ENCODE measurements at regions not wholly inside any gene's neighbourhood (a gene's known extent, or its start where the extent isn't known, plus 50 kb on each side); places are given as distances from the start of the nearest gene placed in this dataset.

DNA sequence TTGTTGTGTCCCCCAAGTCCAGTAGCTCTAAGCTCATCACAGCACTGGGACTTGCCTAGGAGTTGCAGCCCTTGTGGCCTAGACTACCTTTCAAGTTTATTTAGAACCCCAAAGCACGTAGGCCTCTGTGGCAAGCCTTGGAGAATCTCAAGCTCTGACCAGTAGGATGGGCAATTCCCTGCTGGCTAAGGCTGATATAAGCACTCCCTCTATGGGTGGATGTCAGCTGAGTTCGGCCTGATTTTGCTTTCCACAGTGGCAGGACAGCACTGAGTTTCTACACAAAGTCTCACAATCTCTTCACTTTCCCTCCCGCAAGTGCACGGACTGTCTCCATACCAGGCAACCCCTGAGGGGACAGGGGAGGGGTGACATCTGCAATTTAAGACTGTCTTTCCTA is 886.4 kb upstream of the LRRN3 start:
- H3K4me1 ChIP-seq (ENCODE audit: control insufficient read depth in 1 of 2, insufficient read depth in 2 of 2, low read length in 2 of 2) = no peaks in the 10 kb centered on the region
- Mint-ChIP-seq H3K27me3 (ENCODE audit: low read depth in 3 of 3) (peaks cover 0 to 3% (median 0%) of the 10 kb centered on the region in 3 donors), H3K4me1 (no peaks in the 10 kb centered on the region), H3K9me3 (peaks cover 3 to 27% (median 13%) of the 10 kb centered on the region in 7 donors), H3K27ac (no peak overlapping the region), H3K4me3 (no peak overlapping the region), H3K36me3 (no peaks in the 10 kb centered on the region)
- H3K36me3 ChIP-seq (replicated peaks in 1 of 2; ENCODE audit: control insufficient read depth in 1 of 2, insufficient read depth in 2 of 2, low read length in 2 of 2) = no peaks in the 10 kb centered on the region
- no peak for DNase-seq
- H2AFZ ChIP-seq (ENCODE audit: insufficient read depth, low read depth, low read length, poor library complexity, severe bottlenecking) = no peak overlapping the region
- TF ChIP-seq, protein P1, sequence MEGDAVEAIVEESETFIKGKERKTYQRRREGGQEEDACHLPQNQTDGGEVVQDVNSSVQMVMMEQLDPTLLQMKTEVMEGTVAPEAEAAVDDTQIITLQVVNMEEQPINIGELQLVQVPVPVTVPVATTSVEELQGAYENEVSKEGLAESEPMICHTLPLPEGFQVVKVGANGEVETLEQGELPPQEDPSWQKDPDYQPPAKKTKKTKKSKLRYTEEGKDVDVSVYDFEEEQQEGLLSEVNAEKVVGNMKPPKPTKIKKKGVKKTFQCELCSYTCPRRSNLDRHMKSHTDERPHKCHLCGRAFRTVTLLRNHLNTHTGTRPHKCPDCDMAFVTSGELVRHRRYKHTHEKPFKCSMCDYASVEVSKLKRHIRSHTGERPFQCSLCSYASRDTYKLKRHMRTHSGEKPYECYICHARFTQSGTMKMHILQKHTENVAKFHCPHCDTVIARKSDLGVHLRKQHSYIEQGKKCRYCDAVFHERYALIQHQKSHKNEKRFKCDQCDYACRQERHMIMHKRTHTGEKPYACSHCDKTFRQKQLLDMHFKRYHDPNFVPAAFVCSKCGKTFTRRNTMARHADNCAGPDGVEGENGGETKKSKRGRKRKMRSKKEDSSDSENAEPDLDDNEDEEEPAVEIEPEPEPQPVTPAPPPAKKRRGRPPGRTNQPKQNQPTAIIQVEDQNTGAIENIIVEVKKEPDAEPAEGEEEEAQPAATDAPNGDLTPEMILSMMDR (IDR thresholded peaks at IDR 0.05) = no peak
- no peak overlapping the region for H3K4me2 ChIP-seq (replicated peaks; ENCODE audit: extremely low read depth, low read length, poor library complexity, severe bottlenecking)
- H4K20me1 ChIP-seq (ENCODE audit: insufficient read depth, low read length) = no peaks in the 10 kb centered on the region
- no CpG with 5 or more reads among the region's 4 CpGs for WGBS (ENCODE audit: insufficient coverage)
- no peak overlapping the region for H3K4me3 ChIP-seq (replicated peaks in 1 of 3; ENCODE audit: low read depth in 2 of 3, low read length in 3 of 3)
- peaks cover 15 to 28% of the 10 kb centered on the region in 2 donors for H3K9me3 ChIP-seq (replicated peaks in 1 of 2; ENCODE audit: control insufficient read depth in 1 of 2, insufficient read depth in 1 of 2, low read length in 2 of 2)
- no peak overlapping the region for H3K27ac ChIP-seq (ENCODE audit: low read depth in 1 of 2, low read length in 2 of 2)
- intact Hi-C loops (cut with micrococcal nuclease) = no loop called here
- no peaks in the 10 kb centered on the region for H3K79me2 ChIP-seq (ENCODE audit: insufficient read depth, low read length)
- no peaks in the 10 kb centered on the region for H3K27me3 ChIP-seq (ENCODE audit: control insufficient read depth in 2 of 2, insufficient read depth in 2 of 2, low read length in 2 of 2)
- no peak overlapping the region for H3K9ac ChIP-seq (ENCODE audit: insufficient read depth, low read length, poor library complexity, severe bottlenecking)

DNA sequence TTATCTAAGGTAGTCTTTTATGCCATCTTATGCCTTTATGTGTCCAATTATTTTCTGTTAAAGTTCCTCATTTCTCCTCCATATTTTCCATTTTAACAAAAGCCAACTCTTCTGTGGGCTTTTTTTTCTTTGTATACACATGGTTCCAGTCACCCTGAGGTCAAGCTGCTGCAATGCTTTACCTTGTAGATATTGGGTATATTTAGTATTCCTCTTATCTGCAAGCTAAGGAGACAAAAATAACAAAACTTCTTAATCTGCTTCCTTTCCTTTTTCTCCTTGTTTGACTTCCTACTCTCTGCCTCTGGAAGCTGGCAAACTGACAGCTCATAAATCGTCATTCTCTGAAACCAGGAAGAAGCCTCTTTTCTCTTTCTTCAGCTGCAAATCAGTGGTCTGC is 885.0 kb upstream of the LRRN3 start:
- TF ChIP-seq, protein P1 (IDR thresholded peaks at IDR 0.05) = no peak
- Mint-ChIP-seq H3K27me3 (ENCODE audit: low read depth in 3 of 3) (no peaks in the 10 kb centered on the region), H3K4me1 (no peaks in the 10 kb centered on the region), H3K9me3 (peaks cover 3 to 24% (median 13%) of the 10 kb centered on the region in 7 donors), H3K4me3 (no peak overlapping the region), H3K36me3 (no peaks in the 10 kb centered on the region), H3K27ac (no peak overlapping the region)
- Histone ChIP-seq H2AFZ (ENCODE audit: insufficient read depth, low read depth, low read length, poor library complexity, severe bottlenecking) (no peak overlapping the region), H3K9me3 (replicated peaks in 1 of 2; ENCODE audit: control insufficient read depth in 1 of 2, insufficient read depth in 1 of 2, low read length in 2 of 2) (peaks cover 15 to 26% of the 10 kb centered on the region in 2 donors), H3K9ac (ENCODE audit: insufficient read depth, low read length, poor library complexity, severe bottlenecking) (no peak overlapping the region), H3K4me2 (replicated peaks; ENCODE audit: extremely low read depth, low read length, poor library complexity, severe bottlenecking) (no peak overlapping the region), H3K4me1 (ENCODE audit: control insufficient read depth in 1 of 2, insufficient read depth in 2 of 2, low read length in 2 of 2) (no peaks in the 10 kb centered on the region), H4K20me1 (ENCODE audit: insufficient read depth, low read length) (no peaks in the 10 kb centered on the region), H3K4me3 (replicated peaks in 1 of 3; ENCODE audit: low read depth in 2 of 3, low read length in 3 of 3) (no peak overlapping the region), H3K79me2 (ENCODE audit: insufficient read depth, low read length) (no peaks in the 10 kb centered on the region), H3K27me3 (ENCODE audit: control insufficient read depth in 2 of 2, insufficient read depth in 2 of 2, low read length in 2 of 2) (no peaks in the 10 kb centered on the region), H3K27ac (ENCODE audit: low read depth in 1 of 2, low read length in 2 of 2) (no peak overlapping the region), H3K36me3 (replicated peaks in 1 of 2; ENCODE audit: control insufficient read depth in 1 of 2, insufficient read depth in 2 of 2, low read length in 2 of 2) (no peaks in the 10 kb centered on the region)
- WGBS (ENCODE audit: insufficient coverage) = no CpG with 5 or more reads among the region's 1 CpG
- intact Hi-C loops (cut with micrococcal nuclease) = no loop called here
- no peak for DNase-seq
